ENCODE measurements at regions not wholly inside any gene's neighbourhood (a gene's known extent, or its start where the extent isn't known, plus 50 kb on each side); places are given as distances from the start of the nearest gene placed in this dataset.

GRCh38 chr14:101704140-101704539 is 57.4 kb upstream of the PPP2R5C start:
- no peak for DNase-seq
- TF ChIP-seq POLR2A (IDR thresholded peaks at IDR 0.05) (no peak), POLR2AphosphoS5 (IDR thresholded peaks at IDR 0.05) (no peak), CTCF (IDR thresholded peaks at IDR 0.05 in 8 of 11, conservative IDR thresholded peaks at IDR 0.05 in 3 of 11) (no peak)
- intact Hi-C loops (cut with DNase I; ENCODE audit: low total_unique reads), result loop anchor here (10.0 kb wide), 1 partner anchor 261 kb away; the partner anchor contains the start of gene DYNC1H1
- Histone ChIP-seq H3K9me3 (no peaks in the 10 kb centered on the region), H3K27ac (no peak overlapping the region), H3K4me3 (no peak overlapping the region), H3K4me1 (peaks cover 19 to 36% (median 31%) of the 10 kb centered on the region in 6 donors), H3K36me3 (no peaks in the 10 kb centered on the region), H3K27me3 (replicated peaks in 1 of 7) (peaks cover 0 to 13% (median 0%) of the 10 kb centered on the region in 7 donors)
- 75 to 93% (median 82%) methylated on average over 3 of the region's 3 CpGs for WGBS, 5 donors

- Histone ChIP-seq H3K4me3 (peak overlapping the region; percentile 16 to 71 (median 39)), H3K27ac (peak overlapping the region; percentile 78 to 91 (median 88)), H3K27me3 (replicated peaks in 1 of 7) (peaks cover 0 to 16% (median 0%) of the 10 kb centered on the region in 7 donors), H3K4me1 (peaks cover 19 to 48% (median 31%) of the 10 kb centered on the region in 6 donors), H3K36me3 (no peaks in the 10 kb centered on the region), H3K9me3 (no peaks in the 10 kb centered on the region)
- intact Hi-C loops (cut with DNase I; ENCODE audit: low total_unique reads), result loop anchor here (10.0 kb wide), 1 partner anchor 259 kb away; the partner anchor contains the start of gene DYNC1H1
- 2 to 8% (median 6%) methylated on average over 23 to 73 of the region's 73 CpGs for WGBS, 5 donors
- TF ChIP-seq POLR2A (IDR thresholded peaks at IDR 0.05), result no peak
- TF ChIP-seq CTCF (IDR thresholded peaks at IDR 0.05 in 8 of 11, conservative IDR thresholded peaks at IDR 0.05 in 3 of 11), result peak in 1 of 11 experiments; percentile 9
- TF ChIP-seq POLR2AphosphoS5 (IDR thresholded peaks at IDR 0.05), result peak; percentile 78 to 86 (median 81)
- peak; percentile 95 for DNase-seq
Observed at GRCh38 chr14:101705733-101706508, 55.6 kb upstream of the PPP2R5C start.

- no peaks in the 10 kb centered on the region for H3K36me3 ChIP-seq
- intact Hi-C loops (cut with DNase I; ENCODE audit: low total_unique reads), result loop anchor here (10.0 kb wide), 1 partner anchor 258 kb away; the partner anchor contains the start of gene DYNC1H1
- 68 to 80% (median 72%) methylated on average over 7 to 16 of the region's 16 CpGs for WGBS, 5 donors
Observed at GRCh38 chr14:101706509-101707067, 54.9 kb upstream of the PPP2R5C start.

More at GRCh38 chr14:101706509-101707067, 54.9 kb upstream of the PPP2R5C start:
- peaks cover 19 to 53% (median 31%) of the 10 kb centered on the region in 6 donors for H3K4me1 ChIP-seq
- H3K9me3 ChIP-seq, result no peaks in the 10 kb centered on the region
- H3K4me3 ChIP-seq, result peak overlapping the region in 2 of 8 donors; percentile 43 to 71
- TF ChIP-seq POLR2AphosphoS5 (IDR thresholded peaks at IDR 0.05) (no peak), POLR2A (IDR thresholded peaks at IDR 0.05) (no peak), CTCF (IDR thresholded peaks at IDR 0.05 in 8 of 11, conservative IDR thresholded peaks at IDR 0.05 in 3 of 11) (no peak)
- peaks cover 0 to 16% (median 0%) of the 10 kb centered on the region in 7 donors for H3K27me3 ChIP-seq (replicated peaks in 1 of 7)
- DNase-seq, result no peak
- peak overlapping the region; percentile 78 to 91 (median 88) for H3K27ac ChIP-seq

All from spleen (tissue), 11 donors.